ENCODE measurements at regions not wholly inside any gene's neighbourhood (a gene's known extent, or its start where the extent isn't known, plus 50 kb on each side); places are given as distances from the start of the nearest gene placed in this dataset.

- CTCF ChIA-PET, result no interaction called here
- H3K27ac Mint-ChIP-seq, result no peak overlapping the region
- no peak overlapping the region for H3K4me3 Mint-ChIP-seq
- peaks cover 5% of the 10 kb centered on the region for H3K4me1 Mint-ChIP-seq
- no peaks in the 10 kb centered on the region for H3K27me3 Mint-ChIP-seq
- H3K9me3 Mint-ChIP-seq, result peaks cover 22% of the 10 kb centered on the region
- DNase-seq, result no peak
- H3K36me3 Mint-ChIP-seq, result no peaks in the 10 kb centered on the region
Measured at GRCh38 chr11:11090495-11090894, 232.6 kb upstream of the ZBED5 start.

GRCh38 chr11:11089805-11090204, 232.0 kb upstream of the ZBED5 start:
- H3K36me3 Mint-ChIP-seq, result no peaks in the 10 kb centered on the region
- no peak for DNase-seq
- H3K4me1 Mint-ChIP-seq, result peaks cover 5% of the 10 kb centered on the region
- H3K27me3 Mint-ChIP-seq, result no peaks in the 10 kb centered on the region
- peaks cover 22% of the 10 kb centered on the region for H3K9me3 Mint-ChIP-seq
- no peak overlapping the region for H3K27ac Mint-ChIP-seq
- no peak overlapping the region for H3K4me3 Mint-ChIP-seq
- CTCF ChIA-PET, result no interaction called here

GRCh38 chr11:11086979-11087378, 229.1 kb upstream of the ZBED5 start:
- Mint-ChIP-seq H3K4me1 (peaks cover 5% of the 10 kb centered on the region), H3K27me3 (peaks cover 3% of the 10 kb centered on the region), H3K36me3 (no peaks in the 10 kb centered on the region), H3K27ac (no peak overlapping the region), H3K4me3 (no peak overlapping the region), H3K9me3 (peaks cover 18% of the 10 kb centered on the region)
- CTCF ChIA-PET, result no interaction called here
- no peak for DNase-seq

GRCh38 chr11:11085580-11085979, 227.7 kb upstream of the ZBED5 start:
- no peak overlapping the region for H3K27ac Mint-ChIP-seq
- no peak overlapping the region for H3K4me3 Mint-ChIP-seq
- DNase-seq, result no peak
- H3K4me1 Mint-ChIP-seq, result peaks cover 5% of the 10 kb centered on the region
- CTCF ChIA-PET, result no interaction called here
- H3K36me3 Mint-ChIP-seq, result no peaks in the 10 kb centered on the region
- peaks cover 3% of the 10 kb centered on the region for H3K27me3 Mint-ChIP-seq
- peaks cover 7% of the 10 kb centered on the region for H3K9me3 Mint-ChIP-seq

- H3K27ac Mint-ChIP-seq, result no peak overlapping the region
- no peaks in the 10 kb centered on the region for H3K36me3 Mint-ChIP-seq
- DNase-seq, result no peak
- CTCF ChIA-PET, result no interaction called here
- peaks cover 3% of the 10 kb centered on the region for H3K27me3 Mint-ChIP-seq
- no peaks in the 10 kb centered on the region for H3K4me1 Mint-ChIP-seq
- no peak overlapping the region for H3K4me3 Mint-ChIP-seq
- H3K9me3 Mint-ChIP-seq, result peaks cover 3% of the 10 kb centered on the region
Measured at GRCh38 chr11:11084337-11084736, 226.5 kb upstream of the ZBED5 start.

GRCh38 chr11:11083441-11083840, 225.6 kb upstream of the ZBED5 start:
- peaks cover 3% of the 10 kb centered on the region for H3K9me3 Mint-ChIP-seq

GRCh38 chr11:11082646-11083045, 224.8 kb upstream of the ZBED5 start:
- Mint-ChIP-seq H3K27me3 (peaks cover 3% of the 10 kb centered on the region), H3K4me3 (no peak overlapping the region), H3K27ac (no peak overlapping the region), H3K4me1 (no peaks in the 10 kb centered on the region), H3K36me3 (no peaks in the 10 kb centered on the region), H3K9me3 (peaks cover under 1% of the 10 kb centered on the region)
- DNase-seq, result no peak
- CTCF ChIA-PET, result no interaction called here

More at GRCh38 chr11:11083441-11083840, 225.6 kb upstream of the ZBED5 start:
- no peak for DNase-seq
- no peaks in the 10 kb centered on the region for H3K4me1 Mint-ChIP-seq
- H3K27ac Mint-ChIP-seq, result no peak overlapping the region
- CTCF ChIA-PET, result no interaction called here
- H3K4me3 Mint-ChIP-seq, result no peak overlapping the region
- H3K36me3 Mint-ChIP-seq, result no peaks in the 10 kb centered on the region
- H3K27me3 Mint-ChIP-seq, result peaks cover 3% of the 10 kb centered on the region

GRCh38 chr11:11081776-11082175, 223.9 kb upstream of the ZBED5 start:
- no peaks in the 10 kb centered on the region for H3K9me3 Mint-ChIP-seq
- CTCF ChIA-PET, result no interaction called here

GRCh38 chr11:11081288-11081687, 223.4 kb upstream of the ZBED5 start:
- Mint-ChIP-seq H3K4me3 (no peak overlapping the region), H3K4me1 (peaks cover 7% of the 10 kb centered on the region), H3K9me3 (no peaks in the 10 kb centered on the region), H3K36me3 (no peaks in the 10 kb centered on the region), H3K27me3 (peaks cover 3% of the 10 kb centered on the region), H3K27ac (no peak overlapping the region)
- no peak for DNase-seq
- CTCF ChIA-PET, result no interaction called here

More at GRCh38 chr11:11081776-11082175, 223.9 kb upstream of the ZBED5 start:
- Mint-ChIP-seq H3K36me3 (no peaks in the 10 kb centered on the region), H3K4me1 (peaks cover 5% of the 10 kb centered on the region), H3K27ac (no peak overlapping the region), H3K4me3 (no peak overlapping the region), H3K27me3 (peaks cover 3% of the 10 kb centered on the region)
- DNase-seq, result no peak

GRCh38 chr11:11078344-11079086, 220.7 kb upstream of the ZBED5 start:
- no peak for DNase-seq
- Mint-ChIP-seq H3K9me3 (no peaks in the 10 kb centered on the region), H3K4me3 (no peak overlapping the region), H3K27me3 (peaks cover 3% of the 10 kb centered on the region), H3K36me3 (no peaks in the 10 kb centered on the region), H3K27ac (no peak overlapping the region), H3K4me1 (peaks cover 11% of the 10 kb centered on the region)
- CTCF ChIA-PET, result interaction anchor here (0.8 kb wide), 1 partner anchor 11 kb away, joined by 3 read pairs; no protein-coding TSS in a partner anchor

- no peak for DNase-seq
- no peaks in the 10 kb centered on the region for H3K9me3 Mint-ChIP-seq
- peaks cover 11% of the 10 kb centered on the region for H3K4me1 Mint-ChIP-seq
- H3K27ac Mint-ChIP-seq, result no peak overlapping the region
- CTCF ChIA-PET, result no interaction called here
- H3K4me3 Mint-ChIP-seq, result no peak overlapping the region
- no peaks in the 10 kb centered on the region for H3K27me3 Mint-ChIP-seq
- no peaks in the 10 kb centered on the region for H3K36me3 Mint-ChIP-seq
Measured at GRCh38 chr11:11077898-11078297, 220.0 kb upstream of the ZBED5 start.

- Mint-ChIP-seq H3K9me3 (no peaks in the 10 kb centered on the region), H3K4me1 (peaks cover 11% of the 10 kb centered on the region), H3K27ac (no peak overlapping the region), H3K27me3 (no peaks in the 10 kb centered on the region), H3K4me3 (no peak overlapping the region), H3K36me3 (no peaks in the 10 kb centered on the region)
- no peak for DNase-seq
- CTCF ChIA-PET, result no interaction called here
Measured at GRCh38 chr11:11076879-11077278, 219.0 kb upstream of the ZBED5 start.

GRCh38 chr11:11076276-11076675, 218.4 kb upstream of the ZBED5 start:
- H3K27ac Mint-ChIP-seq, result no peak overlapping the region
- no peak for DNase-seq
- no peak overlapping the region for H3K4me3 Mint-ChIP-seq
- H3K4me1 Mint-ChIP-seq, result peaks cover 11% of the 10 kb centered on the region
- no peaks in the 10 kb centered on the region for H3K36me3 Mint-ChIP-seq
- CTCF ChIA-PET, result no interaction called here
- peaks cover 4% of the 10 kb centered on the region for H3K27me3 Mint-ChIP-seq
- H3K9me3 Mint-ChIP-seq, result no peaks in the 10 kb centered on the region

GRCh38 chr11:11075515-11076171, 217.8 kb upstream of the ZBED5 start:
- H3K9me3 Mint-ChIP-seq, result no peaks in the 10 kb centered on the region
- H3K4me1 Mint-ChIP-seq, result peaks cover 11% of the 10 kb centered on the region
- CTCF ChIA-PET, result no interaction called here
- DNase-seq, result no peak
- no peak overlapping the region for H3K4me3 Mint-ChIP-seq
- no peak overlapping the region for H3K27ac Mint-ChIP-seq
- H3K27me3 Mint-ChIP-seq, result peaks cover 4% of the 10 kb centered on the region
- H3K36me3 Mint-ChIP-seq, result no peaks in the 10 kb centered on the region

GRCh38 chr11:11074686-11075335, 217.0 kb upstream of the ZBED5 start:
- H3K27ac Mint-ChIP-seq, result no peak overlapping the region
- no peaks in the 10 kb centered on the region for H3K36me3 Mint-ChIP-seq
- no peak overlapping the region for H3K4me3 Mint-ChIP-seq
- DNase-seq, result no peak
- H3K4me1 Mint-ChIP-seq, result peaks cover 11% of the 10 kb centered on the region
- peaks cover 4% of the 10 kb centered on the region for H3K27me3 Mint-ChIP-seq
- CTCF ChIA-PET, result no interaction called here
- no peaks in the 10 kb centered on the region for H3K9me3 Mint-ChIP-seq

All from activated naive CD4-positive, alpha-beta T cell treated with anti-CD3 and anti-CD28 coated beads, Interleukin-2, amount 10 ng/mL, durations not matched to agents 7 days and 5 days (primary cell).